Neural crest cell (in vitro differentiated cells): ENCODE measurements at regions not wholly inside any gene's neighbourhood (a gene's known extent, or its start where the extent isn't known, plus 50 kb on each side); places are given as distances from the start of the nearest gene placed in this dataset.

ENCODE experiments used
- DNase-seq: peaks from one replicate; pipeline ENCODE4 v3.0.0; 2021; ENCODE audit warnings: low read depth, mixed read lengths, low spot score
- H3K27ac Mint-ChIP-seq: one replicate; pipeline ENCODE4 v1.8.0; 2021; ENCODE audit warnings: mild to moderate bottlenecking, mixed read lengths; ENCODE audit not compliant: unreplicated experiment
- H3K27me3 Mint-ChIP-seq: 2 replicates; pipeline ENCODE4 v1.8.0; 2021; ENCODE audit warnings: low read depth, mild to moderate bottlenecking, mixed read lengths
- H3K36me3 Mint-ChIP-seq: 2 replicates; pipeline ENCODE4 v1.8.0; 2021; ENCODE audit warnings: low read depth, mild to moderate bottlenecking, mixed read lengths
- H3K4me1 Mint-ChIP-seq: 2 replicates; pipeline ENCODE4 v1.8.0; 2021; ENCODE audit warnings: mixed read lengths
- H3K4me3 Mint-ChIP-seq: one replicate; pipeline ENCODE4 v1.8.0; 2021; ENCODE audit warnings: mild to moderate bottlenecking, mixed read lengths
- H3K9me3 Mint-ChIP-seq: 2 replicates; pipeline ENCODE4 v1.8.0; 2021; ENCODE audit warnings: mixed read lengths
- CTCF ChIP-seq: fragments of 200-600 bp; sonication (generic); conservative IDR thresholded peaks from 2 replicates; pipeline ENCODE4 v1.5.0; 2021; ENCODE audit warnings: antibody characterized with exemption, mild to moderate bottlenecking

- H3K4me3 Mint-ChIP-seq, result no peak overlapping the region
- no peak overlapping the region for H3K27ac Mint-ChIP-seq
- H3K9me3 Mint-ChIP-seq, result peaks cover 3% of the 10 kb centered on the region
- no peaks in the 10 kb centered on the region for H3K36me3 Mint-ChIP-seq
- no peak for TF ChIP-seq CTCF
- no peaks in the 10 kb centered on the region for H3K27me3 Mint-ChIP-seq
- no peak for DNase-seq
- no peaks in the 10 kb centered on the region for H3K4me1 Mint-ChIP-seq
Measured at GRCh38 chr18:75926811-75927210, 499.3 kb upstream of the SMIM21 start.

GRCh38 chr18:75923169-75923568 is 495.7 kb upstream of the SMIM21 start:
- H3K27me3 Mint-ChIP-seq, result peaks cover 2% of the 10 kb centered on the region
- H3K36me3 Mint-ChIP-seq, result no peaks in the 10 kb centered on the region
- H3K4me3 Mint-ChIP-seq, result no peak overlapping the region
- no peak for DNase-seq
- H3K4me1 Mint-ChIP-seq, result no peaks in the 10 kb centered on the region
- no peak overlapping the region for H3K27ac Mint-ChIP-seq
- TF ChIP-seq CTCF, result no peak
- peaks cover 3% of the 10 kb centered on the region for H3K9me3 Mint-ChIP-seq

GRCh38 chr18:75916624-75916982 is 489.1 kb upstream of the SMIM21 start:
- H3K4me1 Mint-ChIP-seq, result no peaks in the 10 kb centered on the region
- no peak for TF ChIP-seq CTCF
- DNase-seq, result no peak

GRCh38 chr18:75915941-75916623 is 488.6 kb upstream of the SMIM21 start:
- peak overlapping the region; percentile 81 for H3K4me3 Mint-ChIP-seq
- no peaks in the 10 kb centered on the region for H3K36me3 Mint-ChIP-seq
- no peak for TF ChIP-seq CTCF
- peak overlapping the region; percentile 53 for H3K27ac Mint-ChIP-seq
- no peaks in the 10 kb centered on the region for H3K4me1 Mint-ChIP-seq
- H3K27me3 Mint-ChIP-seq, result peaks cover 20% of the 10 kb centered on the region
- DNase-seq, result peak; percentile 74
- no peaks in the 10 kb centered on the region for H3K9me3 Mint-ChIP-seq

More at GRCh38 chr18:75916624-75916982, 489.1 kb upstream of the SMIM21 start:
- Mint-ChIP-seq H3K4me3 (peak overlapping the region; percentile 71), H3K9me3 (no peaks in the 10 kb centered on the region), H3K27me3 (peaks cover 20% of the 10 kb centered on the region), H3K36me3 (no peaks in the 10 kb centered on the region), H3K27ac (no peak overlapping the region)

GRCh38 chr18:75912829-75913228 is 485.3 kb upstream of the SMIM21 start:
- no peak for DNase-seq
- TF ChIP-seq CTCF, result no peak
- Mint-ChIP-seq H3K36me3 (no peaks in the 10 kb centered on the region), H3K4me1 (no peaks in the 10 kb centered on the region), H3K27ac (no peak overlapping the region), H3K9me3 (no peaks in the 10 kb centered on the region), H3K27me3 (peaks cover 14% of the 10 kb centered on the region), H3K4me3 (no peak overlapping the region)
